HG02885 (cell line): ENCODE measurements at regions not wholly inside any gene's neighbourhood (a gene's known extent, or its start where the extent isn't known, plus 50 kb on each side); places are given as distances from the start of the nearest gene placed in this dataset.
"Not testable (repeated sequence)": the region's sequence is repeated elsewhere in the genome, so short reads cannot be mapped to it uniquely, and the experiment has no call there.

Experiments used
- ATAC-seq: cut with Tn5 transposase; IDR thresholded peaks from one replicate; pipeline ENCODE4 v1.9.1; 2021; ENCODE audit warnings: mild to moderate bottlenecking; ENCODE audit not compliant: unreplicated experiment, poor library complexity

DNA sequence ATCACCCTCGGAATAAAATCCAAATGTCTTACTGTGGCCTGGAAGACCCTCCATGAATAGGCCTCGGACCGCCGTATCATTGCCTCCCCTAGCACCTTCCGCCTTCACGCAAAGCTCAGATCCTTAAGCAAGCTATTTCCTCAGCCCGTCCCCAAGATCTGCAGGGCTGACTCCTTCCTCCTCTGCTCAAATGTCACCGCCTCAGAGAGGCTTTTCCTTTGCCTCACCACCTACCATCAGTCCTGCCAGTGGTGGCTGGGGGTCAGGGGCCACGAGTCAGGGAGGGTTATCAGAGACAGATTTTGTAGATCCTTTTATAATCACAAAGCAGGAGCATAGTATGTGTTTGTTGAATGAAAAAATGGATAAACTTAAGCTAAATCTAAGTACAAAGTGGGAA lies 74.4 kb upstream of the KIF2A start:
- ATAC-seq = no peak

DNA sequence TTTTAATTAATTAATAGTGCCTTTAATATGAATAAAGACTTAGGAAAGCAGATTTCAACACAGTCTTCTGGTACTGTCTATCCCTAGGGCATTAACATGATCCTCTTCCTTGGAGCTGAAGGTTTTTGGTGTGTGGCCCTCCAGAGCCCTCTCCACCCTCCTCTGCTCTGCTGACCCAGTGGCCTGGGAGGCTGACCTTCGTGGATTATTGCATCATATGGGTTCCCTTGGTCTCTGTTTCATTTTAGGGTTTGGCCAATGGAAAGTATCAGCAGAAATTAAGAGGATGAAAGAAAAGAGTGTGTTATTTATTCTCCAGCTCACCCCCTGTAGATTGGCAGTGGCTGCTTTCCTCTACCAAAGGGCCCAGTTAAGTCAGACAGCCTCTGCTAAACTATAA lies 73.8 kb upstream of the KIF2A start:
- ATAC-seq = not testable (repeated sequence)

DNA sequence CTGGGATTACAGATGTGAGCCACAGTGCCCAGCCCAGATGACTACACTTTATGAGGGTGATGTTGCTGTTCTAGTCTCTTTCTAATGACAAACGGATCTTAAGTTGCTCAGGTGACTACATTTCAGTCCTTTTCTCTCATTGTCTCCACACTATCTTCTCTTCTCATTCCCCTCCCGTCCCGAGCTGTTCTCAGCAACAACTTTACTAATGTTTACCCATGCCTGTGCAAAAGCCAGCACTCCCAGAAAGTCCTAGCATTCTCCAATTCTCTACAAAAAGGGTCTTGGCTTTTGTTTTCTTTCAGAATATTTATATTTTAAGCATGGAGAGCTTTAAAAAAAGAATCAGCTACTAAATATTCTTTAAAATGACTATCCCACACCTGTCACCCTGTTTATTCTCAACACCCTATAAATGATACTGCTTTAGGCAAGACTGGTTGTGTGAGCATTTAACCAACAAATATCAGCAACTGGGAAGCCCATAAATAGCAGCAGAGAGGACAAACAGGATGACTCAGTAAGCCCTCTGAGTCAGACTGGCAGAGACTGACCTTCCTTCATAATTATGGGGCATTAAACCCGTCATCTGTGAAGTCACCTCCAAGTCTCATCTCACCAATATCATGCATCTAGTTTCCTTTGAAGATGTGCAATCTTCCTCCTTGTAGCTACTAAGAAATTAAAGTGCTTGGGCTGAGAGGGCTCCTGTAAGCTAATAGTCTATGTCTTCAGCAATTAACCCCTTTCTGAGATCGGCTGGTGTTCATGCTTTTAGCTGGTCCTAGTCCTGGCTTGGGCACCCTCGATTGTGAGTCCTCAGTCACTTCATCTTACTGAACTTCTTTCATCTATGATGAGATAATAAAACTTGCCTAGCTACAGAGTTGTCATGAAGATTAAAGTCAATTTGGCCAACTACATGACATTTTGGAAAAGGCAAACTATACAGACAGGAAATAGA lies 72.6 kb upstream of the KIF2A start:
- peak; percentile 64 for ATAC-seq

DNA sequence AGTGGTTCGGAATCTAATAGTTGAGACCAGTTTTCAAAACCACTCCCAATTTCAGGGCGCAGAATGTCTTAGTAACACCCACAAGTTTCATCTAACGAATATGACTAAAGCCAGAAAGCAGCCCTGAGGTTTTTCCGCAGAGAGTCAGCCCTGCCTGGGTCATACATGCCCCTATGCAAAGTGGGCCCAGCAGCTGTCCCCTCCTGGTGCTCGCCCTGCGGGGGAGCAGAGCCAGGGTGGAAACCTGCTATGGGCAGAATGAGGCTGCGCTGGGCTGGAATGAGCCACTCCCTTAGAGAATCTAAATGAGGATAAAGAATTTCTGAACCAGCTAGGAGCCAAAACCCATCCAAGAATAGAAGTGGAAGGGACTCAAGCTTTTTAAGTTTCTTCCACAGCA lies 69.4 kb upstream of the KIF2A start:
- ATAC-seq = peak; percentile 68

DNA sequence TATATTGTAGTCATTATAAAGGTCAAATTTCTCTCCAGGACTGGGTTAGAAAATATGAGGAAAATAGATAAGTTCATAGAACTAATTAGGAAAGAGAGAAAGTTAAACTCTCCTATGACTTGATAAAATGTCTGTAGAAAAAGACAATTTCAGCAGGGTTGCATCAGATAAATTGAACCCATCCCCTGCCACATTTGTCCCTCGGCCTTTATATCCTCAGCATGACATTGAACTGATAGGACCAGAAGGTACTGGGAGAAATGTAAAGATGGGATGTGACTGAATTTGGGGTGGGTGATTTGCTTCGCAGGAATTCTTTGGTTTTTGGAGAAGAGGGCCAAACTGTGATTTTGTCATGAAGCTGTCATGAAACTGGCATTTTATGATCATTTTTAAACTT lies 68.1 kb upstream of the KIF2A start:
- not testable (repeated sequence) for ATAC-seq

DNA sequence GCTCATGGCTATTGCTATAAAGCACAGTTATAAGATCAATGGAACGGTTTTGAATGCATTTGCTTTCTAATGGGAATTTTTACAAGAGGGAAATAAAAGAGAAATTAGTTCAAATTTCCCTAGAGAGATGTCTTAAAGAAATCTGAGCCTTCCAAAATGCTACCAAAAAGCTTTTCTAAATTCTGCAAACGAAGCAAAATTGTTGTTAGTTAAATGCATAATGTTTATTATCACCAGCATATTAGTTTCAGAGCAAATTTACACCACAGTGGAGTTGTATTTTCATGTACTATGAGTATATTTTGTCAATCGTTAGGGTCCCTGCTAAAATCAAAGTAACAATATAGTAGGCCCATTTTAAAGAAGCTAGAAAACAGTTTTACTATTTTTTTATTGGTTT lies 67.4 kb upstream of the KIF2A start:
- ATAC-seq = not testable (repeated sequence)

DNA sequence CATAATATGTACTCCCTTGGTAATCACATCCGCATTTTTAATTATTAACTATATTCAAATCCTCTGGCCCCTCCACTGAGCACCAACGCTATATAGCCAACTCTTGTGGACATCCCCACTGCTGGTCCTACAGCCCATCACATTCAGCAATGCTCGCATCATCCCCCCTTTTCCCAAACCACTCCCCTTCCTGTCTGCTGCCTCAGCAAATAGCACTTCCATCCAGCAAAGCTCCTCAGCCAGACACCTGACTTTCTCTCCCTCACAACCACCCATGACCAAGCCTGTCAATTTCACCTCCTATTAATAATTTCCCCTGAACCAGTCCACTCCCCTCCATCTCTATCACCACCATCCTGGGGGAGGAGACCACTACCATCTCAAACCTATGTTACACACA lies 65.5 kb upstream of the KIF2A start:
- ATAC-seq = not testable (repeated sequence)

DNA sequence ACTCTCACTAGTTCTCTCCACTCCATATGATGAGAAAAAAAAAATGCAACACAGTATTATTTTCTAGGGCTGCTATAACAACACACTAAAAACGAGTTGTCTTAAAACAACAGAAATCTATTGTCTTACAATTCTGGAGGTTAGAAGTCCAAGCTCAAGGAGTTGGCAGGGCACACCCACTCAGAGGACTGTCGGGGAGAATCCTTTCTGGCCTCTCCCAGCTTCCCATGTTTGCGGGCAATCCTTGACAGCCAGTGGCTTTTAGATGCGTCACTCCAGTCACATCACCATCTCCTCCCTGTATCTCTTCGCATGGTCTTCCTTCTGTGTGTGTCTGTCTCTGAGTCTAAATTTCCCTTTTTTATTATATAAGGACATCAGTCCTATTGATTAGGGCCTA lies 64.0 kb upstream of the KIF2A start:
- not testable (repeated sequence) for ATAC-seq

DNA sequence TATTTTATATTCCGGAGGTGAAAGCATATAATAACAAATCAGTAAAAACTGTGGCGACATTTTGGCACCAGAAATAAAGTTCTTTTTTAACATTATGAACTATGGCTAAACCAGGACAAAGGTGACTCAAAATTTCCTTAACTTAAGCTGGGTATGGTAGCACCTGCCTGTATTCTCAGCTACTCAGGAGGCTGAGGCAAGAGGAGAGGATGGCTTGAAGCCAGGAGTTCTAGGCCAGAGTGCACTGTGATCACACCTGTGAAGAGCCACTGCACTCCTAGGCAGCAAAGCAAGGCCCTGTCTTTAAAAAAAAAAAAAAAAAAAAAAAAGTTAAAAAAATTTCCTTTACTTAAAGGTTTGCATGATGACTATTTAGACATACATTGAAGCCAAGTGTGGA lies 63.0 kb upstream of the KIF2A start:
- not testable (repeated sequence) for ATAC-seq

DNA sequence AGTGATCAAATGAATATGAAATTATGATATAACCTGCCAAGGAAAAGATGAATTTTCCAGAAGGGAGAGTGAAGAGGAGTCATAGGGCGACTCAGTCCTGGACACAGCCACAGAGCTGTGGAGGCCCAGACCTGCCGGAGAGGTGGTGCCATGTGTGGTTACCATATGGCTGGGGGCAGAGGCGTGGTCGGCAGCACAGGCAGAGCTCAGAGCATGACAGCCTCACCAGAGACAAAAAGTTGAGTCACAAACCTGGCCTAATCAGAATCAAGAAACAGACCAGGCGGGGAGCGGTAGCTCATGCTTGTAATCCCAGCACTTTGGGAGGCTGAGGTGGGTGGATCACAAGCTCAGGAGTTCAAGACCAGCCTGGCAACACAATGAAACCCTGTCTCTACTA lies 57.8 kb upstream of the KIF2A start:
- not testable (repeated sequence) for ATAC-seq

DNA sequence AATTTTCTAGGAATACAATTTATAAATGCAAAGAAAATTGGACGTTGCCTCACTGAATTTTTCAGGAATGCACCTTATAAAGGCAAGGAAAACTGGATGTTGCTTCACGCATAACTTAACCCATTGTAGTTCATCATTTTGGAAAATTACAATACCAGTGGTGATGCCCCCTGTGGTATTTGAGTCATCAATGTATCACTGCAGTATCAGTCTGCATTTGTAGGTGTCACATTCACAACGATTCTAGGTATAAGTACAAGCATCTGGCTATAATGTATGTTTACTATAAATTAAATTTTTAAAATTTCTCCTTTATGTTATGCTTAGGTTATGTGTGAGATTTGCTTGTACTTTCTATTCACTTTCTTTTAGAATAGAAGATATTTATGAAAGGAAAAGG lies 55.9 kb upstream of the KIF2A start:
- ATAC-seq = not testable (repeated sequence)

DNA sequence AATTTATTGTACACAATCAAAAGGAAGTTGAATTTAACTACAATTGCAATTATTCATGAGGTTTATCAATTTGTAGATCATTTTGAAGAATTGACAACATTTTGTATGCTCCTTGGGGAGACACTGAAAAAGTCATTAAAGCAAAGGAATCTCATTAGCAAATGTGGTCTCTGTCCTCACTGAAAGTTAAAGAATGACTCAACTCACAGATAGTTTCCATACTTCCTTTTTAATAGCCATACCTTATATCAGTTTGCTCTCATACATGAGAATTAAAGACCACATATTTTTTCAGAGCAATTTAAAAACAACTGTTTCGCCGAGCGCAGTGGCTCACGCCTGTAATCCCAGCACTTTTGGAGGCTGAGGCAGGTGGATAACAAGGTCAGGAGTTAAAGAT lies 55.1 kb upstream of the KIF2A start:
- not testable (repeated sequence) for ATAC-seq

DNA sequence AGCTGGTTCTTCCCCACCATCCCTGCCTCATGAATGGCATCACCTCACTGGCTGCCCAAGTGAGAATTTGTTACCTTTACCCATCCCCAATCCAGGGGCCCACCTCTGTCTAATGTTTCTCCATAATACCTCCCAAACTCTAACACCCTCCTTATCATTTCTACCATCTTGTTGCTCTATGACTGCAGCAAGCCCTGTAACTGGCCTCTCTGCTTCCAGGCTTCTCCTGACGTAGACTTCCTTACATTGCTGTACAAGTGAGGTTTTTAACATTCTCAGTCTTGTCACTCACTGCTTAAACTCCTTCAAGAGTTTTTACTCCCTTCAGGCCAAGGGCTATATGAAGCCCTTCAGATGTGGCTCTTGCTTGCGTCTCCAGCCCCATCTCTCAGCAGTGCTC lies 53.5 kb upstream of the KIF2A start:
- ATAC-seq = not testable (repeated sequence)

DNA sequence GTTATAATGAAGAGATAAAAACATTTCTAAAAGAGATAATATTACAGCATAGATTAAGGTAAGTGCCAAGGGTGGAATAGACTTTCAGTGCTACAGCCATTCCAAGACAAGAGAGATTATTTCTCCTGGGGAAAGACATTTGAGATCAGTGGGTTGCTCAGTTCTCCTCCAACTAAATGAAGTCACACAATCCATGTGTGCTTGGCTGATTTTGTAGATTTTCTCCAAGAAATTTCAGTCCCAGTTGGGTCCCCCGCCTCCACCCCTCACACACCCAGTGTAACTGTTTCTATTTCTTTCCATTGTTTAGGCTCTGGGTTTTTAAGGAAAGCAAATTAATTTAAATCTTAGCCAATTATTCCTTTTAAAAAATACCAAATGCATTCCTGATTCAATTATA lies 50.5 kb upstream of the KIF2A start:
- ATAC-seq = not testable (repeated sequence)

DNA sequence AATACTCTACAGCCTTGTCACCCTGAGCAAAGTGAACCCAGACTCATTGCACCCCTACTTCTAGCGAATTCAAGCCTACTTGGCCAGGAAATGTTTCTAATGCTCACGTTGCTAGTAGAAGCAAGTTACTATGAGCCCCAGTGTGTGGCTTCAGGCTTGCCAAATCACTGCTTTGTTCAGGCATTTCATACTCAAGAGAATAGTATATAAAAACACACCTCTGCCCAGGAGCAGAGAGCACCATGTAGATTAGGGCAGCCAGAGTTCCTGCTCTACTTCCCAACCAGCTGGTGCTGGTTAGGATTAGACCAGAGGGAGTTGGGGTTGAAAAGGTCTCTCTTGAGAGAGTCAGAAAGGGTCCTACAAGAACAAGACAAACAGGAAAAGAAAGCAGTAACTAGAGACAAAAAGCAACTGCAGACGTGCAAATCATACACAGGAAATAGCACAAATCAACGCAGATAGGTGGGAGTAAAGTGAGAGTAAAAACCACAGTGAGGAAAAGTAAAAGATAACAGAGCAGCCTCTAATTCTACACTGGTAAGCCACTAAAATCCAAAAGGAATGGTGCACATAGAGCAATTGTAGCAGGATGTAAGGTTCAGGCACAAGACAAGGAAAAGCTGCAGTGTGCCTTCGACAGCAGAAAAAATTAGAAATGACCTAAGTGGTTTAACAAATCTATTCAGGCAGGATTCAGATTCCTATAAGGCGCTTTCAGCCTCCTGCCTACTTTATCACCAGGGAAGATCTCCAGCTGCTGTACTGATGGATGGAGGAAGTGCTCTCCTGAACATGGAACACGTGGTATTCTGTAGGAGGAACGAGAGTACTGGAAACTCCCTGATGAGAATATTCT lies 49.6 kb upstream of the KIF2A start:
- peak; percentile 76 for ATAC-seq
